Fibroblast of skin of back (primary cell): ENCODE measurements at regions not wholly inside any gene's neighbourhood (a gene's known extent, or its start where the extent isn't known, plus 50 kb on each side); places are given as distances from the start of the nearest gene placed in this dataset.

Experiments used
- DNase-seq: peaks from one replicate; pipeline ENCODE4 v3.0.0-alpha.2; 2013

DNA sequence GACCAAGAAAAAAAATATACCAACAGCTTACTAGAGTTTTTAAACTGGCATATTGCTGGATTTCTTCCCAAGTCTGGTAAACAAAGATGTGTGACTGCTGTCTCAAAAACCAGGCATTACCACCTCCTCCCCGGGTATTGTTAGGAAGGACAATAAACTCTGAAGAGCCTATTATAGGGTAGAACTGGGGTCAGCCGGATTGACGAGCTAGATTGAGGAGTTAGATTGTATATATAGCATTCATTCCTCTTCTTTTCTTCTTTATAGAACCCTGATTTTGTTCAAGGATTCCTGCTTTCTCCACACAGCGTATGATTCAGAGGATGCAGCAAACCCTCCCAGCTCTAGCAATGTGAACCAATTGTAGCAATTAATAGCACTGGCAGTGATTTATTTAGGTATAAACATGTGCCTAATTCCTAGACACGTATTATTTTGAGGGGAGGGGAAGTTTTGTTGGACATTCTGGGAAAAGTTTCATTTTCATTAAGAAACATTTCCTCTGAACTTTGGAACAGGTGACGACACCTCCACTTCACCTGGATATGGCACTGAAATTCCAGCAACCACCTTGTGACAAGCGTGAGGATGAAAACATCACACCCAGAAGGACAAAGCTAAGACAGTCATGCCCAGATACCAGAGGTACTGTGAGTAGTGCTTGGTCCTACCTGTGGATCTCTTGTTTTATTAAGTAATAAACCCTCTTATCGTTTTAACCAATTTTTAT lies 679.4 kb upstream of the KIRREL3 start:
- DNase-seq: no peak

DNA sequence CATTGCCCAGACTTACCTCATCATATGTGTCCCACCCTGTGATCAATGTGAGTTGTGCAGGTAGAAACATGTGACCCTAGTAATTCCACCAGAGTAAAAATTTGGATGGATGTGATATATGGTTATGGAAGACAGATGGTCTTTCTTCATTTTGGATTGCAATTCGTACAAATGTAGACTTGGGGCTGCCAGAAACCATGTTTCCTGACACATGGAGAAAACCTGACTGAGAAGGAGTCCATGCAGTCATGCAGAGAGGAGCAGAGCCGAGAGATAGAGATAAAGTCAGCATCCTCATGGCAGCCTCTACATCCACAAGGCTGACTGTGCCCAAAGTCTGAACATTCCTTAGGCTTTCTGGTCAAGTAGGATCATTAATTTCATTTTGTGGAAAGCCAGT lies 678.1 kb upstream of the KIRREL3 start:
- no peak for DNase-seq

DNA sequence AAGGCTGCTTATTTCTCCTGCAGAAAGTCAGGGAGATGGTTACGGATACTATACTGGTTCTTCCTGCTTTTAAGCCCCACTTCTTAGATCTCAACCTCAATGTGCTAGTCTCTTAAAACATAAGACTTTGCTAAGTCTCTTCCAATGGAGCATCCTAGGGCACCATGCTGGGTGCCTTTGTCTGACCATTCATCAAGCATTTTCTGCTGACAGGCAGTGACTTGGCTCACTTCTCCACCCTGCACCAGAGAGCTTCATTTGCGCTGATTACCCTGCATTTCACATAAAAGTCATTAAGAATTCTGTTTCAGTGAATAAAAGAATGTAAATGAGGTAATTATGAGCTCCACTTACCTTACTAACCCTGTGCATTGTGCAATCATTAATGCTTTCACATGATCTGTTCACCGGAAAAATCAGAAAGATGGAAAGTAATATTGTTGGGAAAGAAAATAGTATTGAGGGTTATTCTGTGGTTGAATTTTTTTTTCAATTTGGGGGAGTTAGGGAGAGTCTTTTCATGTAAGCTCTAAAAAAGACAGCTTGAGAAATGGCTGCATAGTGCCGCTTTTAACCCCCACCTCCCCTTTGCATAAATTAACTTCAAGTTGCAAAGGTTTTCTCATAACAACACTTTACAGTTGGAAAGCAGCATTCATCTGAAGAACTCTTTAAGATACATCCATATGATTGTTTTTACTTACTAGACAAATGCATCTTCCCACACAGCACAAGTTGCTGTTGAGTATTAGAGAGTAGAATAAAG lies 677.3 kb upstream of the KIRREL3 start:
- no peak for DNase-seq

DNA sequence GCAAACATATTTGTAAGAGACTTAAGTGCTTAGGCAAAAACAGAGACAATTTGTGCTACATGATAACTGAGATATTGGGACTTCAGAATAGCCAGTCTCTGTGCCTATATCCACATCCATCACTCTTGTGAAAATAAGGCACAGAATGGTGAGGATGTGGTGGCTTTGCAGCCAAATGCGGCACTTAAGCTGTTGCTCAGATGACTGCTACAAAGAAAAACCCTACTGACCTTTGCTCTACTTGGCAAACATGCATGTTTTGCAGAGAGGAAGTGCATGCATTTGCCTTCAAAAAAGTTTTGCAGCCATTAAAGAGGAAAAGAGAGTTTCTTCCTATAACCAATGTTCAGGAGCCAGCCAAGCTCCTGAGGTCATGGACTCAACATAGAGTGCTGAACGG lies 675.0 kb upstream of the KIRREL3 start:
- DNase-seq: peak; percentile 10

DNA sequence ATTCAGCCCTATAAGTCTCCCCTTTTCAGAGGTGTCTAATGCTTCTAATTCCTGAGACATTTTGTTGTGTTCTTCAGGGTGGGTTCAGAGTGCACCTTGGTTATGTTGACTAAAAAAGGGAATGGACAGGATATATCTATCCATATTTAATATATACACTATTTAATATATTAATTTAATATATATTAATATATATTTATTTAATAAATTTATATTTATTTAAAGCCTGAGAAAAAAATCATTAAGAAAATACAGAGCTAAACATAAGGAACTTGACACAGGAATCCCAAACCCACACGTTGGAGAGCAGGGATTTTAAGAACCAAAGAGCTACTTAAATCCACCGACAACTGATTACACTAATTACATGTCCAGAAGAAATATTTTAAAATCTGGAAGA lies 674.2 kb upstream of the KIRREL3 start:
- no peak for DNase-seq

DNA sequence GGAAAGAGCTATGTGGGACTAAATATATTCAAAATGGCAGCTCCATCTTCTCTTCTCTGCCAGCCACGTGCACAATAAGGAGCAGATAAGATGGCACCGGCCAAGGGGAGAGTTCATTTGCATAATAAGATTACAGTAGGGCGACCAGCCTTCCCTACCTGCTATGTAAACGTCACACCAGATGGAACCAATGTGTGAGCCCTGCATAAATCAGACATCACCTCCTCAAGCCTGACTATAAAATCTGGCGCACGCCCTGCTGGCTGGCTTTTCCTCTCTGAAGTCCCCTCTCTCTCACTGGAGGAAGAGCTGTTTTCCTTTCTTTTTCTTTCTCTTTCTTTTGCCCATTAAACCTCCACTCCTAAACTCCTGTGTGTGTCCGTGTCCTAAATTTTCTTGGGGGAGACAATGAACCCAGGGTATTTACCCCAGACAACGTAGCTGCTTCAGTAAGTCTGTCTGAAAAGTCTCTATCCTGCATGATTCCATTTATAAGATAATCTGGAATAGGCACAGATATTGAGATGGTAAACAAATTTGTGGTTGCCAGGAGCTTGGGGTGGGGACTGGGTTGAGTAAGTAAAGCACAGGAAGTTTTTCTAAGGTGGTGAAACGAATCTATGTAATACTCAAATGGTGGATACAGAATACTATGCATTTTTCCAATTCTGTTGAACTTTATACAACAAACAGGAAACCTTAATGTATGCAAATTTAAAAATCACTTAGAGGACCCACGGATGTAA lies 670.0 kb upstream of the KIRREL3 start:
- DNase-seq: no peak

DNA sequence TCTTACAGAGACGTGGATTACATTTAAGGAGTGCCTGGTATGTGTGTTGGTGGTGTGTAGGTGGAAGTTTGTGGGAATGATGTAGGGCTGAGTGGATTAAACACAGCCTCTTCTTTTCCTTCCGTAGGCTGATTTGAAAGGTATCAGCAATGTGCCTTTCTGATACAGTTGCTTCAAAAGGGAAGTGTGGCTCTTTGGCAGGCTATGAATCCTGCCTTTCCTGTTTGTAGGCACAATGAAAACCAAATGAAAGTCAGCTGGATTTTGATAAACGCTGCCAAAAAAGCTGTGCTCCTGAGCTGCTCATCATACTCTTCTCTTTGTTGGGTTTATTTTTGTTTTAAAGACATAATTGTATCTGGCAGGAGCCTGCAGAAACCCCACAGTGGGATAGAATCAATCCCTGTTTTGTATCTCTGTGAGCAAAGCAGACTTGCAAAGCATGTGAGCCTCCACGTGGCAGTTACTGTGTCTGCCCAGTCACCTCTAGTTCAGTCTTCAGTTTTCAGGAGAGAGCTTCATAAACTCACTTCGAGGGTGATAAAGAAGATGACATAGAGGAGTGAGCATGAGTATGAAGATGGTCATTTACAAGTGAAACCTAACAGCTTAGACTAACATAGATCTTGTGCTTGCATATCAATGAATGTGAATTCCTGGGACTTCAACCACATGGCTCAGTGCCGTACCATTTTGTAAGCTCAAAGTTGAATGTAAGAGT lies 655.7 kb upstream of the KIRREL3 start:
- no peak for DNase-seq

DNA sequence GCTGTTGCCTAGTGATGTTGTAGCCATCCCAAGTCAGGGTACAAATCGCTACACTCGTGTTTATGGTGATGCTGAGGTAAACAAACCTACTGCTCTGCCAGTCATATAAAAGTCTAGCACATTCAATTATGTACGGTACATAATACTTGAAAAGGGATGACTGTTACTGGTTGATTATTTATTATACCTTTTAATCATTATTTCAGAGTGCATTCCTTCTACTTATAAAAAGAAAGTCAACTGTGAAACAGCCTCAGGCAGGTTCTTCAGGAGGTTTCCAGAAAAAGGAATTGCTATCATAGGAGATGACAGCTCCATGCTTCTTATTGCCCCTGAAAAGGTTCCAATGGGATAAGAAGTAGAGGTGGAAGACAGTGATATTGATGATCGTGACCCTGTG lies 652.5 kb upstream of the KIRREL3 start:
- no peak for DNase-seq

DNA sequence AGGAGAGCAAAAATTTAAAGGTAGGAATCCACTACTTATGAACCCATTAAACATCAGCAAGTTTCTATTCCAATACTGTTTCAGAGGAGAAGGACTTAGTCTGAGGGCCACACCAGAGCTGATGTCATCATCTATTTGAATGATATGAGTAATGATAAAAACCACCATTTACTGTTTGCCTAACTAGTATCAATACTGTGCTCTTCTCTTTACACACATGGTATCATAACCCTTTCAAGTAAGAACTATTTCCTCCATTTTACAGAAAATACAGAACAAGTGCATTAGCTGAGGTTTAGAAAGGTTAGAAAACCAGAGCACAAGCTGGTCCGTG lies 651.3 kb upstream of the KIRREL3 start:
- DNase-seq: peak; percentile 29

DNA sequence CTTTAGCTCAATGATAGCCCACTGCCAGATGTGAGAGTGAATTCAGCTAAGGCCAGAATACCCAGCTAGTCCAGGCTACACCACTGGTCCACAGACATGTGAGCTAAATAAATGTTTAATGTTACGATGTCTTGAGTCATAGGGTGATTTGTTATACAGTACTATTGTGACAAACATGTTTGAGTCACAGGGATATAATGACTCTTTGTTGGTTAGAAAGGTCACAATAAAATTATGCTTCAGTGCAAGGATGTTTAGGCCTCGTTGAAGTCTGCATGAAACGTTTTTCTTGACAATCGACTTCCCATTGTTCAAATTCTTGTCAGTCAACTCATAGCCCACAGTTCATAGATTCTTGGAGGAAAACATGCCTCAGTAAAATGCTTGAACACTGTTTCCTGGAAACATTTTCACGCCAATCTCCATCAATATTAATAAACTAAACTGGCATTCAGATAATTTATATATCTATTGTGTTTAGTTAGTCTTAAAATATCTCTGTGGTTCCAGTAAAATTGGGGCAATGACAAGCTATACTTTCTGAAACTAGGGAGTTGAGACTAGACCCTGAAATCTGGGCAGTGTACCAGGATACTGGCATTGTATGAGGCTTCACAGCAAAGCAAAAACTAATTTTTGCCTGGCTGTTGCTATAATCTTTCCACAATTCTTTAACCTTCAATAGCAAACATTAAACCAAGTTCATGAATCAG lies 650.8 kb upstream of the KIRREL3 start:
- peak; percentile 79 for DNase-seq

DNA sequence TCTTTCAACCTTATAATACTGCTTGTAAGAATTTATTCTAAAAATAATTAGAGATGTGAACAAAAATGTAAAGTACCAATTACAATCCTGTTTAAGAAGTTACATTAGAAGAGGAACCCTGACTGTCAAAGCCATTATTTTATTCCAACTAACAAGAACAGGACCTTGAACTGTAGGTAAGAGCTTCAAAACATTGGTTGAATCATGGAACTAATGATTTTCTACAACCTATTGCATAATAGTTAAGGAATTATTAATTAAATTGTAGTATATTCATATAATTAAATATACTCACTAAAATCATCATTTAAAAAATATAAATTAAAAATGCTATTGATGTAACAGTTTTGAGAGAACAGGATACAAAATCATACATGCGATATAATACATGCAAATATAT lies 649.4 kb upstream of the KIRREL3 start:
- DNase-seq: no peak

DNA sequence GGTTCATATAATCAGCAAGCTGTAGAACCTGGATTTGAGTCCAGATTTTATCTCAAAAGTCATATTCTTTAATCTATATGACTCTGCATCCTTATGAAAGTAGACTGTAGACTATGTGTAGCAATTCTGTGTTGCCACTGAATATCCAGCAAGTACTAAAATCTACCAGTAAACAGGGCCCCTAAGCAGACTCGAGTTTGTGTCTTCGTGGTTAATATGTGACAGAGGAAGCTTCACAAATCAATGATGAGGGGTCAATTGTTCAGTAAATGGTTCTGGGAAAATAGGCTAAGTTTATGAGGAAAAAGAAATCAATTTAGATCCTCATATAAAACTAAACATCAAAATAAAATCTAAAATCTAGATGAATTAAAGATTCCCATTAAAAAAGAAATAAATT lies 648.5 kb upstream of the KIRREL3 start:
- DNase-seq: no peak

DNA sequence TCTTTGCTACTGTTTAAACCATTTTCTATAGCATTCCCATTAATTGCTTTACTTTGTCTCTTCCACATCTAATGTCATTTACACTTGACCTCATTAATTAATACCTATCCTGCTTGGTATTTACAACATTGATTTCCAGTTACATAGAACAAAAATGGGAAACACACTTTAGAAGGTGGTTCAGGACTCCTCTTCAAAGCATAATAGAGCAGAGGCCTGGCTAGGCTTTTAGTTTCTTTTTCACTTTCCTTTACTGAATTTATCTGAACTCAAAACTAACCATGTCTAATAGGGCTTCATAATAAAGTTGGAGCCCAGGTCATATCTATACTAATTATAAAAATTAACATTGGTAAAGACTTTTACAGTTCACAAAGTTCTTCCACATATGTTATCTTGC lies 648.0 kb upstream of the KIRREL3 start:
- DNase-seq: no peak

DNA sequence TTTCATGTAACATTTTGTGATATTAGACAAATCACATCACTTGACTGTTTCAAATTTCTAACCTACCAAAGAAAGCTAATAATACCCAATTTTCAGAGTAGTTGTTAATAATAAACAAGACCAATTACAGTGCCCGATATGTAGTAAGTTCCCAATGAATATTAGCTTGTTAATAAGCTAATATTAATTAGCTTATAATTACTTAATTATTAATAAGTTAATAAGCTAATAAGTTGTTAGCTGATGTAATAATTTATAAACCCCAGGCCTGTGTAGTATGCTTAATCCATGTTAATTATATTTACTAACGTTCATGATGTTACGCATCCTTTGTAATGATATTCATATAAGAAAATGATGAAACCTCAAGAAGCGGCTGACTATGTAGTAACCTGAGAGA lies 643.8 kb upstream of the KIRREL3 start:
- no peak for DNase-seq

DNA sequence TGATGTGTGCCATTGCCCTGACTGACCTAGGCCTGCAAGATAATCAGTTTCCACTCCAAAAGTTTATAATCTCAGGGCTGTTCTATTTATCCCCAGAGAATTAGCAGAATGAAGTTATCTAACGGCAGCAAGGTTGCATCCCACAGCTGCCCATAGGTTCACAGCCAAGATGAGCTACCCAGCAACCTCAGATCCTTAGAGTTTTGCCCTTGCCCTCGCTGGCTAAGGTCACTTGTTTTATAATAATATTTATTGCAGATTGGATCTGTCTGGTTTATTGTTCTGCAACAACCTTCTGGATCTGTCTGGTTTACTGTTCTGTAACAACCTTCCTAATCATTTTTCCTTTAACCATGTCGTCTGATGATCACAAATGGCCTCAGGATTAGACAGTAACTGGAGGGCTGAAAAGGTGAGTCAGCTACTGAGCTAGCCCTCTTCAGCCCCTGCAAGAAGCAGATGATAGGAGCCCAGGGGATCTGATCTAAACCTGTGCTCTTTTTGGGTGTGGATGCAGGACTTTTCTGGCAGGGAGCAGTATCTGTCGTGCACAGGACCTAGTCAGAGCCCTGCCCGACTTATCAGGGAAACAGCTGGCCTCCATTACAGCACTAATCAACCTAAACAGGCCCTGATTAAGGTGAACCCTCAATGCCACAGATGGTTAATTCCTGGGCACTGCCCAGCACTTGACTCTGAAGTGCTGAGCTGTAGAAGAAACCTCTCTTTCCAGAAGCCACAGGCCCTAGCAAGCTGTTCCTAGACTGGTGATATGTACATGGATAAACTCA lies 642.9 kb upstream of the KIRREL3 start:
- no peak for DNase-seq

DNA sequence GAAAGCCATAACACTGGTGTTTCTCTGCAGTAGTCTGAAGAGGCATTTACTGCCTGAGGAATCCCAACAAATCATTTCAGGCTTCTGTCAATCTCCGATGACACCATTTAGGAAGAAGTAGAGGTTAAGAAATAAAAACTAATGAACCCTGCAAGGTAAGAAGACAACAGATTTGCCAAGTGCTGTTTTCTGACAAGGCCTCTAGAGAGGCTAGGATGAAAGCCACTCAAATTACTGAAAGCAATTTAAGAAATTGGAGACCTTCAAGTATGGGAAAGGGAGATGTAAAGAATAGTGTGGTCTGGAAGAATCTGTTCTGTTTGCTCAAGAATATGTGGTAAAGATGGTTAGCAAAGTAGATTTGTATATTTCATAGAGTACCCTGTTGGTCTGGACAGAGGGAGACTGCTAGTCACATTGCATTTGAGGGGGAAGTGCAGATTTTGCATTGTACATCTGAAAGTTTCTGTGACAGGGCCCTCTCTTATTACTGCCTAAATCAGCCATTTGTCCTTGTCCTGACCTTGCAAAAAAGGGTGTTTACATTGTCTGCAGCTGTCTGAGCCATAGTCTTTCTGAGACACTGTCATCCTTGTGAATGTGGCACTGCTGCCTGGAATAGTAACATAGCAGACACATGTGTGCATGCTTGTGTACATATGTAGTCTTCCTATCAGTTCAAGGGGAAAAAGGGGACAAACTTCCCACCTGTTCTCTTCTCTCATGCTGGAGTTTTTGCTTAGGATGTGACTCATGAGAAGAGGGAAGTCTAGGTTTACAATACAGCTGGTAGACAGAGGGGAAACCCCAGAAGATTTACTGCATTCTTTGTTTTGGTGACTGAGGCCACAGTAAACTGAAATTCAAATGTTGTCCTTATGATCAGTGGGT lies 640.2 kb upstream of the KIRREL3 start:
- DNase-seq: no peak

DNA sequence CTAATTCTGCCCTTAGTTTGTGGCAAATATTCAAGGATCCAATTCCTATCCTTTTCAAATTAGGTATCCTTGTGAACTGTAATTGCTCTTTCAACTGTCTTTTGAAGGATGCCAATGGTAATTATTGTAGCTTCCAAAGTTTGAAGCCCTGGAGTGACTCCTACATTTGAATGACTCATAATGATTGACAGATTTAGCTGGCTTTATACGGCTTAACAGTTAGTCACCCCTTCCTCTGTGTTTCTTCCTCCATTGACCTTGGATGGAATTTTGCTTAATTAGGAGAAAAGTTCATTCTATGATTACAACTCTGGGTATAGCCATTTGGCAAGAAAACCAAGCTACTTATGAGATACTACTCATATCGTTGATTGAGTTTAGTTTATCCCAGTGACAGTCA lies 639.3 kb upstream of the KIRREL3 start:
- DNase-seq: peak; percentile 25

DNA sequence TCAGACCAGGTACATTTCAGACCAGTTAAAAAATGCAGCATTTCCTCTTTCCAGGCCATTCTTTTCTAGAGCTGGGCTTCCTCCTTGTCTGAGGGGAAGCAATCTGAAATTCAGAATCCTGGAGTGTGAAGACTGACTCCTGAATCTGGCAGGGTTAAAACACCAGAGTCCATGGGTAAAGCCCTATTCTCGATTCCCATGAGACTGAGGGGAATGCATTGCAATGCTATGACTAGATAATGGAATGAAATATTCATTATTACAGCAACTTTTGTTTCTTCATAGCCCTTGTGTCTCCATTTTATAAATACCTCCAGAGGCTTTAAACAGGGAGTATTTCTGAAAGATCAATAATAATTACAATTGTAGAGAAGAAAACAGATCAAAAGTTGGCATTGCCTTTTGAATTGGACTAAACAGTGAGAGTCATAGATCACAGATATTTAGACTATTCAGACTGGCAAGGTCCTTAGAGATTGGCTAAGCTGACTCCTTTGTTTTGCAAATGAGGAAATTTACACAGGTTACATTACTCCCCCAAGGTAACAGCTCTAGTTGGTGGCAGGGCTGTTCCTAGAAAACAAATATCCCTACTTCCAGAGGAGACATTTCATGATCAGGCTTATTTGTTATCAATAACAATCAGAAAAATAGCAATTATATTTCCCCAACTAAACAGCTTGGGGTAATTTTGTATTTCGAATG lies 632.6 kb upstream of the KIRREL3 start:
- peak; percentile 62 for DNase-seq

DNA sequence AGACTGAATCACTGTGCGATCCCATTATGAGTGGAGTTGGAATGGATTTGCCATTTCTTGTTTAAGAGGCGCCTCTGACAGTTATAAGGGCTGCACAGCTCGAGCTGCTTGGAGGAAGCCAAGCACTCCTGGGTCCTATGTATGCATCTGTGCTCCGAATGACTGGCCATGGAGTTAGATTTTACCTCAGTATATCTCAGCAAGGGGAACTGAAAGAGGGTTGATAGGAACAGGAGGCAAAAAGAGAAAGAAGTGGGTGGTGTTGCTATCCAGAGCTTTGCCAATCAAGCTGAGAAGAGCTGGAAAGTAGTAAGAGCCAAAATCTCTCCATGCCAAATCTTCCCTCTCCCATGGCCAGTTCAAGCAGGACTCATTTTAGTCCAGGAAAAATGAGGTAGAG lies 632.0 kb upstream of the KIRREL3 start:
- no peak for DNase-seq

DNA sequence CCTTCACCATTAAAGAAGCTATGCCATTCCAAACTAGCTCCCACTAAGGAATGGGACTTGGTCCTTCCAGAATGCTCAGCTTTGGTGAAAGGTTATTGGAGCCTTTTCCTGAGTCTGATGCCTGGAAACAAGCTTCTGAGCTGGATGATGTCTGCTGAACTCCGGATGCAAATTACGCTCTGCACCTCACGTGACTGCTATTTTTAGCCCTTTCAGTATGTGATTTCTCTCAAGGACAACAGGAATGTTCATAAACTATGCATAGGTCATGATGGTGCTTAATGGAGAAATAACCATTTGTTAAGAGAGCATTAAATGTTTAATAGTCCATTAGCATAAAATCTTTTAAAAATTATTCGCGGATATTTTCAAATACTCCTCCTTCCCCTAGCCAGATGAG lies 631.4 kb upstream of the KIRREL3 start:
- no peak for DNase-seq
